ENCODE measurements at regions not wholly inside any gene's neighbourhood (a gene's known extent, or its start where the extent isn't known, plus 50 kb on each side); places are given as distances from the start of the nearest gene placed in this dataset.

DNA sequence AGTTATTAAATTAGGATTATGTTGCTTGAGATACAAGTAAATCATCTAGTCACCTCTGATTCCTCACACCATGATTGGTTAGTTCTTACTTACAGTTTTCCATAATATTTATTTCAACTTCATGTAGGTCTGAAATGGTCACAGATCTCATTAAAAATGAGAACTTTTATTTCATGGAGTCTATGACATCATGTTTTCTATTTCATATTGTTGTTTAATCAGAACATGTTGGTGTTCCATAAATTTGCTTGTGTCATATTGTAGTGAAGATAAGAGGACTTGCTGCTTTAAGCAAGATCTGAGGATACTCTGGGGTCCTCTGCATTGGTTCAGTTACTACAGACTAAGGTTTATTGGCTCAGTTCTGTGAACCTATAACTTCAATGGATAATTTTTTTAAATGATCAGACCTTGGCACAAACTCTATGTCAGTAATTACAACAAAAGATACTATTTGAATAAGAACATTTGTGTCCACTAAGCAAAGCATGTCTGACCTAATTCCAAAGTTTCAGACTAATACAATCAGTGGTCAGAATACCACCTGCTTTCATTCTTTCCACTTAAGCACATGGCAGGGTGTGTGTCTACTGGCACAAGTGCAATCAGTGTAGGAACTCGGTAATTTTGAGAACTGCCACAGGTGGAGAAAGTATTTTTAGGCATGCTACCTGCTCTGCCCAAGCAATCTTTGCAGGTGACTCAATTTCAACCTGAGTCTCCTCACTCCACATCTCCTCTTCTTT lies 68.5 kb downstream of the CCDC71L start:
- Mint-ChIP-seq H3K9me3 (peaks cover 0 to 3% (median 0%) of the 10 kb centered on the region in 7 donors), H3K4me1 (no peaks in the 10 kb centered on the region), H3K27me3 (ENCODE audit: low read depth in 3 of 3) (peaks cover 0 to 3% (median 2%) of the 10 kb centered on the region in 3 donors), H3K27ac (no peak overlapping the region), H3K36me3 (no peaks in the 10 kb centered on the region), H3K4me3 (no peak overlapping the region)
- H4K20me1 ChIP-seq (ENCODE audit: insufficient read depth, low read length), result no peaks in the 10 kb centered on the region
- WGBS (ENCODE audit: insufficient coverage), result no CpG with 5 or more reads among the region's 1 CpG
- DNase-seq, result no peak
- intact Hi-C loops (cut with micrococcal nuclease), result loop anchor here in 1 of 2 donors (5.0 kb wide), 1 partner anchor 40 kb away; no protein-coding TSS in a partner anchor
- no peak overlapping the region for H3K9ac ChIP-seq (ENCODE audit: insufficient read depth, low read length, poor library complexity, severe bottlenecking)
- H3K4me1 ChIP-seq (ENCODE audit: control insufficient read depth in 1 of 2, insufficient read depth in 2 of 2, low read length in 2 of 2), result no peaks in the 10 kb centered on the region
- no peak overlapping the region for H3K27ac ChIP-seq (ENCODE audit: low read depth in 1 of 2, low read length in 2 of 2)
- H3K79me2 ChIP-seq (ENCODE audit: insufficient read depth, low read length), result no peaks in the 10 kb centered on the region
- no peak overlapping the region for H2AFZ ChIP-seq (ENCODE audit: insufficient read depth, low read depth, low read length, poor library complexity, severe bottlenecking)
- H3K4me3 ChIP-seq (replicated peaks in 1 of 3; ENCODE audit: low read depth in 2 of 3, low read length in 3 of 3), result no peak overlapping the region
- H3K4me2 ChIP-seq (replicated peaks; ENCODE audit: extremely low read depth, low read length, poor library complexity, severe bottlenecking), result no peak overlapping the region
- no peaks in the 10 kb centered on the region for H3K27me3 ChIP-seq (ENCODE audit: control insufficient read depth in 2 of 2, insufficient read depth in 2 of 2, low read length in 2 of 2)
- TF ChIP-seq, protein P1, sequence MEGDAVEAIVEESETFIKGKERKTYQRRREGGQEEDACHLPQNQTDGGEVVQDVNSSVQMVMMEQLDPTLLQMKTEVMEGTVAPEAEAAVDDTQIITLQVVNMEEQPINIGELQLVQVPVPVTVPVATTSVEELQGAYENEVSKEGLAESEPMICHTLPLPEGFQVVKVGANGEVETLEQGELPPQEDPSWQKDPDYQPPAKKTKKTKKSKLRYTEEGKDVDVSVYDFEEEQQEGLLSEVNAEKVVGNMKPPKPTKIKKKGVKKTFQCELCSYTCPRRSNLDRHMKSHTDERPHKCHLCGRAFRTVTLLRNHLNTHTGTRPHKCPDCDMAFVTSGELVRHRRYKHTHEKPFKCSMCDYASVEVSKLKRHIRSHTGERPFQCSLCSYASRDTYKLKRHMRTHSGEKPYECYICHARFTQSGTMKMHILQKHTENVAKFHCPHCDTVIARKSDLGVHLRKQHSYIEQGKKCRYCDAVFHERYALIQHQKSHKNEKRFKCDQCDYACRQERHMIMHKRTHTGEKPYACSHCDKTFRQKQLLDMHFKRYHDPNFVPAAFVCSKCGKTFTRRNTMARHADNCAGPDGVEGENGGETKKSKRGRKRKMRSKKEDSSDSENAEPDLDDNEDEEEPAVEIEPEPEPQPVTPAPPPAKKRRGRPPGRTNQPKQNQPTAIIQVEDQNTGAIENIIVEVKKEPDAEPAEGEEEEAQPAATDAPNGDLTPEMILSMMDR (IDR thresholded peaks at IDR 0.05), result no peak
- no peaks in the 10 kb centered on the region for H3K9me3 ChIP-seq (replicated peaks in 1 of 2; ENCODE audit: control insufficient read depth in 1 of 2, insufficient read depth in 1 of 2, low read length in 2 of 2)
- H3K36me3 ChIP-seq (replicated peaks in 1 of 2; ENCODE audit: control insufficient read depth in 1 of 2, insufficient read depth in 2 of 2, low read length in 2 of 2), result no peaks in the 10 kb centered on the region

DNA sequence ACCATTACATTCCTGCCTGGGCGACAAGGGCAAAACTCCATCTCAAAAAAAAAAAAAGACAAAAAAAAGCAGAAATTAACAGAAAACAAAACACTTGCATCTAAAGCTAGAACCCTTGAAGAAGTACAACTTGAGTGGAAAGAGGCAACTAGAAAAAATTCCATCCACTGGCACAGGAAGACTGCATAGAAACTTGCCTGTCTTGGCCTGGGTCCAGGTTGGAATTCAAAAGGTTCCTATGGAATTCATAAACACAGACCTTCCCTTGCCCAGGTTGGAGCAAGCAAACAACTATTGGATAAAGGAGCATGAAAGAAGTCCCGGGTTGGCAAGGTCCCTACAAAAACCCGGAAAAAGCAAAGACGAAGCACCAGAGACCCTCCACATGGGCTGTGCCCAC lies 69.8 kb downstream of the CCDC71L start:
- no peaks in the 10 kb centered on the region for H3K4me1 Mint-ChIP-seq
- no peak overlapping the region for H3K4me3 Mint-ChIP-seq
- TF ChIP-seq, protein P1 (IDR thresholded peaks at IDR 0.05), result no peak
- Histone ChIP-seq H3K27ac (ENCODE audit: low read depth in 1 of 2, low read length in 2 of 2) (no peak overlapping the region), H3K4me1 (ENCODE audit: control insufficient read depth in 1 of 2, insufficient read depth in 2 of 2, low read length in 2 of 2) (no peaks in the 10 kb centered on the region), H3K9me3 (replicated peaks in 1 of 2; ENCODE audit: control insufficient read depth in 1 of 2, insufficient read depth in 1 of 2, low read length in 2 of 2) (no peaks in the 10 kb centered on the region), H3K4me2 (replicated peaks; ENCODE audit: extremely low read depth, low read length, poor library complexity, severe bottlenecking) (no peak overlapping the region), H4K20me1 (ENCODE audit: insufficient read depth, low read length) (no peaks in the 10 kb centered on the region), H3K36me3 (replicated peaks in 1 of 2; ENCODE audit: control insufficient read depth in 1 of 2, insufficient read depth in 2 of 2, low read length in 2 of 2) (no peaks in the 10 kb centered on the region), H3K79me2 (ENCODE audit: insufficient read depth, low read length) (no peaks in the 10 kb centered on the region), H2AFZ (ENCODE audit: insufficient read depth, low read depth, low read length, poor library complexity, severe bottlenecking) (no peak overlapping the region), H3K4me3 (replicated peaks in 1 of 3; ENCODE audit: low read depth in 2 of 3, low read length in 3 of 3) (no peak overlapping the region), H3K27me3 (ENCODE audit: control insufficient read depth in 2 of 2, insufficient read depth in 2 of 2, low read length in 2 of 2) (no peaks in the 10 kb centered on the region), H3K9ac (ENCODE audit: insufficient read depth, low read length, poor library complexity, severe bottlenecking) (no peak overlapping the region)
- DNase-seq, result no peak
- H3K27ac Mint-ChIP-seq, result no peak overlapping the region
- H3K36me3 Mint-ChIP-seq, result no peaks in the 10 kb centered on the region
- peaks cover 0 to 5% (median 2%) of the 10 kb centered on the region in 3 donors for H3K27me3 Mint-ChIP-seq (ENCODE audit: low read depth in 3 of 3)
- 85% methylated on average over 3 of the region's 4 CpGs for WGBS (ENCODE audit: insufficient coverage)
- H3K9me3 Mint-ChIP-seq, result peaks cover 0 to 3% (median 0%) of the 10 kb centered on the region in 7 donors
- intact Hi-C loops (cut with micrococcal nuclease), result loop anchor here in 1 of 2 donors (5.0 kb wide), 1 partner anchor 39 kb away; no protein-coding TSS in a partner anchor
